ENCODE measurements at regions not wholly inside any gene's neighbourhood (a gene's known extent, or its start where the extent isn't known, plus 50 kb on each side); places are given as distances from the start of the nearest gene placed in this dataset.
"Not testable (repeated sequence)": the region's sequence is repeated elsewhere in the genome, so short reads cannot be mapped to it uniquely, and the experiment has no call there.

DNA sequence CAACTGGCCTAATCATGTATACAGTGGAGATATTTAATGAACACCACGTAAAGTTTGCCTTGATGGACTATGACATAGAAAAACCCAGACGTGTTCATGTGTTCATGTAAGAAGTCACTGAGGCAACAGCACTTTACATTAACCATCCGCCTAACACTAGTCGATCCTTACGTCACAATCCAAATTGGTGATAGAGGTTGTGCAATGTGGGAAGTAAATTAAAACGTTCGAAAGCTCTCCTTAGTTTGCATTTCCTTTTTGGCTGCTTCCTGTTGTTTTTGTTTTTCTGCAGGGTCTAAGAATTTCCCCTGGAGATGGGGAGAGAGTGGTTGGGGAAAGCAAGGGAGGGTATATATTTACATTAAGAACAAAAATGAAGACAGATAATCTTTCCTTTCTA, 587.5 kb upstream of the ADGRL2 start:
- FAIRE-seq (no peak), DNase-seq (ENCODE audit: insufficient read length, low spot score) (no peak)
- TF ChIP-seq POLR2A (IDR thresholded peaks at IDR 0.05; ENCODE audit: low read depth, low read length) = no peak

DNA sequence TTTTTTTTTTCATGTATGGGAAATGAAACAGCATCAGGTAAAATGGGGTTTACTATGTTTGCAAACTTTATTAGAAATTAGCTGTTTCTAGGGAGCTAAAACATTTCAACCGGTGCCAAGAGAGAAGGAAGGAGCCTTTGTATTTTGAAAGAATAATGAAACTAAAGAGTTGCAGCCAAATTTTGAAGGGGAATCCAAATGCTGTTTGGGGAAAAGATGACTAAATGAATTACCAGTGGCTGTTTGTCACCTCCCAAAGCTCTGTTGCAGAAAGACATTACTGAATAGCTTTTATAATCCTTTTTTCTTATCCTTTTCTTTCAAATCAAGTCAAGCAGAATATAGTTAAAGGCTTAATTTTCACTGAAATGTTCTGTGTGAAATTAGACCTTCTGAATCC, 591.3 kb upstream of the ADGRL2 start:
- FAIRE-seq (no peak), DNase-seq (ENCODE audit: insufficient read length, low spot score) (no peak)
- no peak for TF ChIP-seq POLR2A (IDR thresholded peaks at IDR 0.05; ENCODE audit: low read depth, low read length)

DNA sequence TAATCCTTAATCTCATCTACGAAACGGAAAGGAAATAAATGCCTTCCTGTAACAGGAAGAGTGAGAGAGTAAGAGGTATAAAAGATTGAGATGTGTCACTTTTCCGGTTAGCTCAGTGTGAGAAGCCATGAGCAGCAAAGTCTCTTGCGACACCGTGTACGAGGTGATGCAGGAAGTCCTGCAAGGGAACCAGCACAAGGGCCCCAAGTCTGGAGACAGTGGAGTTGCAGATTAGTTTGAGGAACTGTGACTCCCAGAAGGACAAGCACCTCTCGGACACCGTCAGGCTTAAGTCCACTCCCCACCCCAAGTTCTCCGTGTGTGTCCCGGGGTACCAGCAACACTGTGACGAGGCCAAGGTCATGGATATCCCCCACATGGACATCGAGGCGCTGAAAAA, 592.3 kb upstream of the ADGRL2 start:
- DNase-seq (ENCODE audit: insufficient read length, low spot score) (no peak), FAIRE-seq (no peak)
- TF ChIP-seq POLR2A (IDR thresholded peaks at IDR 0.05; ENCODE audit: low read depth, low read length) = no peak

DNA sequence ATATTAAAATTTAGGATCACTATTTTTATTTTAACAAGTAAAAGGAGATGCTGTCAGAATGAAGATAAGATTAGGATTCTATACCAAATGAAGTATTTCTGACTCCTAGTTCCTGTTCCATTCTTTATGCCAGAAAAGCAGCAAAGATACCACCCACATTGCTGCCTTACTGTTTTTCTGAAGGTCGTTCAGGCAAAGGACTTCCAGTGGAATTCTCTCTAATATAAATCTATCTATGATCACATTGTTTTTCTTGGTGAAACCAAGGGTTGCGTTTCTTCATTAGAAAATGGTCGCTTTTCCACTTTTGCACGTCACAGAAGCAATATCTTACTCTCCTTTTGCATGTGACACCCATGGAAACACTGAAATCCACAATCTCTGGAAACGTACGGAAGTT, 594.8 kb upstream of the ADGRL2 start:
- DNase-seq (ENCODE audit: insufficient read length, low spot score) = no peak

DNA sequence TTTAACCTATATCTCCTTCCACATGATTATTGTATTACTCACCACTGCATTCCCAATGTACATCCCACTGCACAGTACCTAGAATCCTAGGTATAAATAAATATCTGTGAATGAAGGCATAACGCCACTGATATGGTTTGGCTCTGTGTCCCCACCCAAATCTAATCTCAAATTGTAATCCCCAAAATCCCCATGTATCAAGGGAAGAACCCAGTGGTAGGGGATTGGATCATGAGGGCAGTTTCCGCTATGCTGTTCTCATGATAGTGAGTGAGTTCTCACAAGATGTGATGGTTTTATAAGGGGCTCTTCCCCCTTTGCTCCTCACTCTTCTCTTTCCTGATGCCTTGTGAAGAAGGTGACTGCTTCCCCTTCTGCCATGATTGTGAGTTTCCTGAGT, 599.0 kb upstream of the ADGRL2 start:
- no peak for TF ChIP-seq POLR2A (IDR thresholded peaks at IDR 0.05; ENCODE audit: low read depth, low read length)
- no peak for DNase-seq (ENCODE audit: insufficient read length, low spot score)
- FAIRE-seq = no peak

More for the DNA sequence above, 594.8 kb upstream of the ADGRL2 start:
- FAIRE-seq = no peak
- TF ChIP-seq POLR2A (IDR thresholded peaks at IDR 0.05; ENCODE audit: low read depth, low read length) = no peak

DNA sequence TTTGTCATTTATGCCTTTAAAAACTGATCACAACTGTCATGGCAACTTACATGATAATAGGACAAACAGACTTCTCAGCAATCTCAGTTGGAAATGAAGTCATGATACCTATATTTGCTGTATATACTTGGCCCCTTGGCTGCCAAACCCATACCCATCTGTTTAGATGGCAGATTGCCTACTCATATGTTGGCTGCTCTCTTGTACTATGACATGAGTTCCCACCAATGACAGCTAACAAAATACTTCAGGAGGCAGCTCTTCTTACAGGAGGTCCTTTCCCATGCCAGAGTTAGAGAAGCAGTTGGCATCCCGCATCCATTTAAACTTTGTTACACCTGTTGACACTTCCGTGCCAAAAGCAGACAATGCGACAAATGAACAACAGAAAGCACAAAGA, 603.1 kb upstream of the ADGRL2 start:
- DNase-seq (ENCODE audit: insufficient read length, low spot score) = no peak
- FAIRE-seq = no peak
- TF ChIP-seq POLR2A (IDR thresholded peaks at IDR 0.05; ENCODE audit: low read depth, low read length) = no peak

DNA sequence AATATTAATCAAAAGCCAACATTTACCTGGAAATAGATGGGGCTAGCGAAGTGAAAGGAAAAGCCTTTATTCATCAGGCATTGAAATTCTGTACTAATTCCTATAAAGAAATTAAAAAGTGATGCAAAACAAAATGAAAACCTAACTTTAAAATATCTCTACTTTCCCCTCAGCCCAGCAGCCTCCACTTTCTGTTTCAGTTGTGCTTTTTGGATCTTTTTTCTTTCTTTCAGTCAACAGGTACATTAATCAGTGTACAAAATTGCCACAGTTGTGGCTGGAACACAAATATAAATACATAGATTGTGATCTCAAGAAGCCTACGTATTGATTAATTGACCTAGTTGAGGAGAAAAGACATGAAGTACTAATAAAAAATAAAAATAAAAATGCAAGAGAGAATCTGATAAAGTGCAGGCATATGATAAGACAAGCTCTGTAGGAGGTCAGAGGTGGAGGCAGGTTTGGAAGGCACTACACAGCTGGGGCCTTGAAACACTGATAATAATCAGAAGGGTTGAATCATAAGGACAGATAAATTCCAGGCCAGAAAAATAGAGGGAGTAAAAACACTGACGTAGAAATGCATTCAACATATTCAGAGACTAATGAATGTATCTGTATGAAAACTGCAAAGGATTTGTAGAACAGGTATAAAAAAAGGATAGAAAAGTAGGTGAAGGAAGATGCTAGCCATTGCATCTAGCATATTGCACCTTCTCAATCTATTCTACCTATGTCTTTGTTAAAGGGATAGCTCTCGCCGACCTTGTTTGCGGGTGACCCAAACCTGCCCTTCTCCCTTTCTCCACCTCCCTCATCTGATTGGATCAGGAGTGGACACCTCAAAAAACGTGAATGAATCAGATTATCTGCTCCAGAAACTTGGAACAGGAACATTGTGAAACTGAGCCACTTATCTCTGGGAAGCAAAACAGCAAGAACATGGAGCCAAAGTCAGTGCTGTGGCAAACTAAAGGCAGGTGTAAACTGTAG, 607.8 kb upstream of the ADGRL2 start:
- FAIRE-seq (no peak), DNase-seq (ENCODE audit: insufficient read length, low spot score) (no peak)
- no peak for TF ChIP-seq POLR2A (IDR thresholded peaks at IDR 0.05; ENCODE audit: low read depth, low read length)

DNA sequence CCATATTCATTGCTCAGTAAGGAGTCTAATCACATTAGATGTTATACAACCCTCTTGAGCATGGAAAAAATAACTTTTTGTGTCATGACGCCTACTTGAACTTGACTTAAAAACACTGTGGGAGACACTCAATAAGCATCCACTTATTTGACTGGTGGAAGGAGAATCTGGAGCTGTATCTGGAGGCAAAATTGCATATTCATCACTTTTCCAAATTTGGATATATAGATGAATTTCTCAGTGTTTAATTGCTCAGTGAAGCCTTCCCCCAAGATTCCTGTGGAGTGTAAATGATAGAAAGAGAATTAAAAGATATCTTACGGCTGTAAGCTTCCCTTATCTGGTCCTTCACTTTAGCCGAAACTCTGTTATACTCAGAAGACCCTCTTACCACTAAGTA, 610.7 kb upstream of the ADGRL2 start:
- FAIRE-seq (no peak), DNase-seq (ENCODE audit: insufficient read length, low spot score) (no peak)
- TF ChIP-seq POLR2A (IDR thresholded peaks at IDR 0.05; ENCODE audit: low read depth, low read length) = no peak

DNA sequence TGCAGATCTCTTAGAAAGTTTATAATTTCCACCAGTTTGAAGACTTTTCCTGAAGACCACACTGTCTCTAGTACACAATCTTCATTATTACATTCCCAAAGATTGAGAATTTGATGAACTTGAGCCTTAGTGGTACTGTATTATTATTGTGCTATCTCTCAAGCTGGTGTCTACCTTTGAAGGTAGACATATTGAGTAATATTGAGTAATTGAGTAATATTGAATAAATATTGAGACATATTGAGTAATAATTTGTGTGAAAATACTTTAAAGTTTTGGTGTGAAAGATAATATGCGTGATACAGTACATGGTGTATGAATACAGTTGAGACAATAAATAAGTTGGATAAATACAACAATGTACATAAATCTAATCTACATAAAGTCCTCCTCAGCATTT, 613.1 kb upstream of the ADGRL2 start:
- DNase-seq (ENCODE audit: insufficient read length, low spot score) (no peak), FAIRE-seq (no peak)
- no peak for TF ChIP-seq POLR2A (IDR thresholded peaks at IDR 0.05; ENCODE audit: low read depth, low read length)

DNA sequence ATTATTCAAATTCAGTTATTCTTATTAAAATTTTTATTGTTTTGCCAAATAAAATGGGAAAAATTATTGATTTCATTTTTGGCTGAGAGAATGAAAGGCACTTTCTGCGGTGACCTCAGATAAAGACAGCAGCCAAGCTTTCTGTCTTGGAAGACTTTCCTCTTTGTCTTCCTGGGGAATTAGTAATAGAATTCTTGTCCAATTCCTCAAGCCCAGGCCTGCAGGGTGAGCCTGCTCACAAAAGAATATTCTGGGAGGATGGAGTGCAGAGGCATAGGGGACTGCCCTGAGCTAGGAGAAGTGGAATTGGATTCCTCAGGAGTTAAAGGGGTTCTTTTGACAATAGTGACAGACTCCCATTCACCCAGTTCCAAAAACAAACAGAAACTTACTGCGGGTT, 614.5 kb upstream of the ADGRL2 start:
- TF ChIP-seq POLR2A (IDR thresholded peaks at IDR 0.05; ENCODE audit: low read depth, low read length) = no peak
- no peak for FAIRE-seq
- no peak for DNase-seq (ENCODE audit: insufficient read length, low spot score)

DNA sequence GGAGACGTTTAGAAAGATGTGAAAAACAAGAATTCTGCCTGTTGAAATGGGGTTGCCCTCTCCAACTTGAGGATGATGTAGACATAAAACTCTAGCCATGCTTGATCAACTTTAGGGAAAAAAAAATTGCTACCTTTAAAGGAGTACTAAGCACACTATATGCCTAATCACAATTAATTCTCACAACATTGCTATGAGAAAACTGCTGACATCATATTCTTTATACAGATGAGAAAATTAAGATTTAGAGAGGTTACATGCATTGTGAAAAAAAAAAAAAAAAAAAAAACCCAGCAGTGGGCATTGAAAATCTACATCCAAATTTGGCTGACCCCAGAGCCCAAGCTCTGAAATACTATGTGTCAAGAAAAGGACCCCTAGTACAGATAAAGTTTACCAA, 617.2 kb upstream of the ADGRL2 start:
- no peak for TF ChIP-seq POLR2A (IDR thresholded peaks at IDR 0.05; ENCODE audit: low read depth, low read length)
- DNase-seq (ENCODE audit: insufficient read length, low spot score) (no peak), FAIRE-seq (no peak)

DNA sequence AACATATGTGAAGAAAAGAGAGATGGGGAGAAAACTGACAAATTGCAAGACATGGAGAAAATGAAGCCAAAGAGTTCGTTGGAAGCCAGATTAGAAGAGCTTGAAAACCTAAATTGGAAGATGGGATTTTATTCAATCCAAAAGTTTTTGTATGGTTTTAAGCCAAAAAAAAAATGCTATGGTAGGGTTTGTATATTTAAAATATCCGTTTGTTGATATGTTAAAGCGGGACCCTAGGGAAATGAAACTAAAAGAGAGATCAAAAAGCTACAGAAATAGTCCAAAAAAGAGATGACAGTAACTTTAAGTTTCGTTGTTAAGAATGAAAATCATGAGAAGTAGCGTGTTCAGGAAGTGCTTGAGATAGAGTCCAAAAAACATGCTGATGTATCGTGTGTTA, 617.7 kb upstream of the ADGRL2 start:
- DNase-seq (ENCODE audit: insufficient read length, low spot score) = no peak
- no peak for TF ChIP-seq POLR2A (IDR thresholded peaks at IDR 0.05; ENCODE audit: low read depth, low read length)
- FAIRE-seq = no peak

DNA sequence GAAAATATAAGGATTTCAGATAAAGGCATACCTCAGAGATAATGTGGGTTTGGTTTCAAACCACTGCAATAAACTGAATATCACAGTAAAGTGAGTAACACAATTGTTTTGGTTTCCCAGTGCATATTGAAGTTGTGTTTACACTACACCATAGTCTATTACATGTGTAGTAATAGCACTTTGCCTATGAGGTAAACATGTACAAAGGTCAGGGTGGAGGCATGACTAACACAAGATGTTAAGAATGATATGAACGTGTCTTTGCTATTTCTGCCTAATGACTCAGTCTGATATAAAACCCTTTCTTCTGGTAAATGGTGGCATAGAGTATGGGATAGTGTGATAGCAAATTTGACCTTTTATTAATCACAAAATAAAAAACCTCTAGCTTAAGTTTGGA, 621.5 kb upstream of the ADGRL2 start:
- TF ChIP-seq POLR2A (IDR thresholded peaks at IDR 0.05; ENCODE audit: low read depth, low read length) = no peak
- FAIRE-seq (peak; percentile 99), DNase-seq (ENCODE audit: insufficient read length, low spot score) (peak; percentile 19)

DNA sequence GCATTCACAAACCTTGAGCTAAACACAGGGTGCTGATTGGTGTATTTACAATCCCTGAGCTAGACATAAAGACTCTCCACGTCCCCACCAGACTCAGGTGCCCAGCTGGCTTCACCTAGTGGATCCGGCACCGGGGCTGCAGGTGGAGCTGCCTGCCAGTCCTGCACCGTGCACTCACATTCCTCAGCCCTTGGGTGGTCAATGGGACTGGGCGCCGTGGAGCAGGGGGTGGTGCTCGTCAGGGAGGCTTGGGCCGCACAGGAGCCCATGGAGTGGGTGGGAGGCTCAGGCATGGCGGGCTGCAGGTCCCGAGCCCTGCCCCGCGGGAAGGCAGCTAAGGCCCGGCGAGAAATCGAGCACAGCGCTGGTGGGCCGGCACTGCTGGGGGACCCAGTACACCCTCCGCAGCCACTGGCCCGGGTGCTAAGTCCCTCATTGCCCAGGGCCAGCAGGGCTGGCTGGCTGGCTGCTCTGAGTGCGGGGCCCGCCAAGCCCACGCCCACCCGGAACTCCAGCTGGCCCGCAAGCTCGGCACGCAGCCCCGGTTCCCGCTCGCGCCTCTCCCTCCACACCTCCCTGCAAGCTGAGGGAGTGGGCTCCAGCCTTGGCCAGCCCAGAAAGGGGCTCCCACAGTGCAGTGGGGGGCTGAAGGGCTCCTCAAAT, 622.2 kb upstream of the ADGRL2 start:
- not testable (repeated sequence) for DNase-seq (ENCODE audit: insufficient read length, low spot score); FAIRE-seq
